Nephron progenitor cell (in vitro differentiated cells): ENCODE measurements at regions not wholly inside any gene's neighbourhood (a gene's known extent, or its start where the extent isn't known, plus 50 kb on each side); places are given as distances from the start of the nearest gene placed in this dataset.
"Not testable (repeated sequence)": the region's sequence is repeated elsewhere in the genome, so short reads cannot be mapped to it uniquely, and the experiment has no call there.

Experiments
- DNase-seq: peaks from one replicate; pipeline ENCODE4 v3.0.0; 2021
- H3K27ac Mint-ChIP-seq: 2 replicates; pipeline ENCODE4 v1.8.0; 2021; ENCODE audit warnings: mild to moderate bottlenecking, moderate library complexity, mixed read lengths
- H3K27me3 Mint-ChIP-seq: 2 replicates; pipeline ENCODE4 v1.8.0; 2021; ENCODE audit warnings: mild to moderate bottlenecking, low read depth, mixed read lengths; ENCODE audit not compliant: poor library complexity
- H3K36me3 Mint-ChIP-seq: 2 replicates; pipeline ENCODE4 v1.8.0; 2021; ENCODE audit warnings: low read depth, mixed read lengths
- H3K4me1 Mint-ChIP-seq: 2 replicates; pipeline ENCODE4 v1.8.0; 2021; ENCODE audit warnings: mixed read lengths
- H3K4me3 Mint-ChIP-seq: 2 replicates; pipeline ENCODE4 v1.8.0; 2021; ENCODE audit warnings: mild to moderate bottlenecking, moderate library complexity, mixed read lengths
- H3K9me3 Mint-ChIP-seq: 2 replicates; pipeline ENCODE4 v1.8.0; 2021; ENCODE audit warnings: mild to moderate bottlenecking, moderate library complexity, mixed read lengths
- CTCF ChIP-seq: fragments of 200-600 bp; sonication (generic); IDR thresholded peaks from 2 replicates; pipeline ENCODE4 v1.5.0; 2021; ENCODE audit warnings: antibody characterized with exemption

GRCh38 chr9:38244971-38245370 lies 147.5 kb upstream of the ALDH1B1 start:
- no peak overlapping the region for H3K4me3 Mint-ChIP-seq
- no peak for DNase-seq
- H3K27ac Mint-ChIP-seq, result no peak overlapping the region
- H3K27me3 Mint-ChIP-seq, result peaks cover 21% of the 10 kb centered on the region
- TF ChIP-seq CTCF, result no peak
- H3K9me3 Mint-ChIP-seq, result peaks cover 15% of the 10 kb centered on the region
- no peaks in the 10 kb centered on the region for H3K4me1 Mint-ChIP-seq
- peaks cover 5% of the 10 kb centered on the region for H3K36me3 Mint-ChIP-seq

GRCh38 chr9:38243993-38244392 lies 148.5 kb upstream of the ALDH1B1 start:
- no peak overlapping the region for H3K27ac Mint-ChIP-seq
- peaks cover 23% of the 10 kb centered on the region for H3K27me3 Mint-ChIP-seq

GRCh38 chr9:38242151-38242550 lies 150.4 kb upstream of the ALDH1B1 start:
- H3K27me3 Mint-ChIP-seq, result peaks cover 34% of the 10 kb centered on the region

More at GRCh38 chr9:38243993-38244392, 148.5 kb upstream of the ALDH1B1 start:
- Mint-ChIP-seq H3K4me1 (no peaks in the 10 kb centered on the region), H3K36me3 (peaks cover 5% of the 10 kb centered on the region), H3K4me3 (no peak overlapping the region), H3K9me3 (peaks cover 20% of the 10 kb centered on the region)
- no peak for DNase-seq
- no peak for TF ChIP-seq CTCF

GRCh38 chr9:38240051-38240450 lies 152.5 kb upstream of the ALDH1B1 start:
- H3K27ac Mint-ChIP-seq, result no peak overlapping the region
- H3K4me1 Mint-ChIP-seq, result peaks cover 5% of the 10 kb centered on the region
- H3K27me3 Mint-ChIP-seq, result peaks cover 50% of the 10 kb centered on the region
- H3K36me3 Mint-ChIP-seq, result peaks cover 5% of the 10 kb centered on the region
- H3K9me3 Mint-ChIP-seq, result peaks cover 17% of the 10 kb centered on the region
- DNase-seq, result no peak
- H3K4me3 Mint-ChIP-seq, result no peak overlapping the region
- TF ChIP-seq CTCF, result no peak

More at GRCh38 chr9:38242151-38242550, 150.4 kb upstream of the ALDH1B1 start:
- not testable (repeated sequence) for H3K27ac Mint-ChIP-seq, H3K4me1 Mint-ChIP-seq, H3K36me3 Mint-ChIP-seq, DNase-seq, H3K4me3 Mint-ChIP-seq
- peaks cover 20% of the 10 kb centered on the region for H3K9me3 Mint-ChIP-seq

GRCh38 chr9:38235244-38235643 lies 157.3 kb upstream of the ALDH1B1 start:
- peaks cover 66% of the 10 kb centered on the region for H3K27me3 Mint-ChIP-seq
- no peak for DNase-seq
- H3K9me3 Mint-ChIP-seq, result peaks cover 7% of the 10 kb centered on the region
- H3K36me3 Mint-ChIP-seq, result no peaks in the 10 kb centered on the region
- no peak for TF ChIP-seq CTCF
- peaks cover 5% of the 10 kb centered on the region for H3K4me1 Mint-ChIP-seq
- no peak overlapping the region for H3K27ac Mint-ChIP-seq
- H3K4me3 Mint-ChIP-seq, result no peak overlapping the region

- no peak for DNase-seq
- Mint-ChIP-seq H3K36me3 (no peaks in the 10 kb centered on the region), H3K27ac (no peak overlapping the region), H3K4me3 (no peak overlapping the region), H3K27me3 (peaks cover 66% of the 10 kb centered on the region), H3K9me3 (peaks cover under 1% of the 10 kb centered on the region), H3K4me1 (peaks cover 5% of the 10 kb centered on the region)
- TF ChIP-seq CTCF, result no peak
These were observed 157.9 kb upstream of the ALDH1B1 start for GRCh38 chr9:38234479-38235170.
